GM12891 (cell line): ENCODE measurements at regions not wholly inside any gene's neighbourhood (a gene's known extent, or its start where the extent isn't known, plus 50 kb on each side); places are given as distances from the start of the nearest gene placed in this dataset.

Experiments
- POLR2A ChIP-seq: IDR thresholded peaks from 2 replicates; pipeline ENCODE4 v1.6.1; 2011; ENCODE audit warnings: low read depth, low read length, control low read depth
- SPI1 ChIP-seq: IDR thresholded peaks from 2 replicates; pipeline ENCODE4 v1.6.1; 2011; ENCODE audit warnings: low read depth, low read length, control low read depth

DNA sequence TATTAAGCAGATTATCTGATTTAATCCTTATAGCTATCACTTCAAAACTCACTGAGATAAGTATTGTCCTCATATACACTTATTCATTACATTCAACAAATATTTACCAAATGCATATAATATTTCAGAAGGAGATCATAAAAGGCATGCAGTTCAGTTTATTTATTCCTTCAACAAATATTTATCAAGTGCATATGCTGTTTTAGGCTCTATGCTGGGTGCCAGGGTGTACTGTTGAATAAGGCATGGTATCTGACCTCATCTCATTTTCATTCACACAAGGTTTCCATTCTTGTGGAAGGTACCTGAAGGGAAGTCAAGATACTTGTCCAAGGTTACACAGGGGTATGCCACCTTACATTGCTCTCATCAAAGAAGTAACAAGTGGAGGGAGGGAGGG, 213.0 kb downstream of the INSIG2 start:
- no peak for TF ChIP-seq SPI1
- no peak for TF ChIP-seq POLR2A
